ENCODE measurements at regions not wholly inside any gene's neighbourhood (a gene's known extent, or its start where the extent isn't known, plus 50 kb on each side); places are given as distances from the start of the nearest gene placed in this dataset.

DNA sequence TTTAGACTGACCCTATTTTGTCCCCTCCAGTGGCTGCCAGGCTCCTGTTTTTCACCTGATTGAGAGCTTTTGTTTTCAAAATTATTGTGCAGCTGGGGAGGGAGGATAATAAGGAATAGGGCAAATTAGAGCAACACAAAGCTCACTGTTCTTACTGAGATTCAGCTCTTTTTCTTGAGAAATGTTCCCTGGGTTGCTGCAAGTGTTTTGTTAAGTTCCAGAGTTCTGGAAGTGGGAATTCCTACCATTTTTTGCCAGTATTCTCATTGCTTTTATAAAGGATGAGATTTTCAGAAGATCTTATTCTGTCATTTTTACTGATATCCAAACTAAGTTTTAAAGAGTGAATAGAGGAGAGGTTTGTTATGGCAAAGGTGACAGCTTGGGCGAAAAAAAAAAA is 417.7 kb downstream of the SIPA1L2 start:
- no peak for DNase-seq
- Histone ChIP-seq H3K79me2 (ENCODE audit: low read length) (no peaks in the 10 kb centered on the region), H3K4me3 (ENCODE audit: low read length) (no peak overlapping the region), H2AFZ (ENCODE audit: low read length) (no peak overlapping the region), H3K27me3 (replicated peaks; ENCODE audit: insufficient read depth, low read length) (no peaks in the 10 kb centered on the region), H3F3A (ENCODE audit: insufficient read depth, low read length) (no peaks in the 10 kb centered on the region), H3K36me3 (replicated peaks; ENCODE audit: insufficient read depth, low read length) (no peaks in the 10 kb centered on the region), H3K27ac (ENCODE audit: low read length) (no peak overlapping the region), H3K9me2 (replicated peaks; ENCODE audit: insufficient read depth, low read length) (no peaks in the 10 kb centered on the region), H3K9me3 (replicated peaks; ENCODE audit: insufficient read depth, low read length) (no peaks in the 10 kb centered on the region), H3K9ac (ENCODE audit: low read length) (no peak overlapping the region), H3K4me1 (ENCODE audit: low read length) (no peaks in the 10 kb centered on the region), H4K20me1 (ENCODE audit: insufficient read depth, low read length) (no peaks in the 10 kb centered on the region), H3K4me2 (ENCODE audit: low read depth, low read length) (no peak overlapping the region)
- TF ChIP-seq EZH2 (optimal IDR thresholded peaks at IDR 0.05; ENCODE audit: low read depth, low read length): no peak
- no peak for TF ChIP-seq EZH2phosphoT487 (IDR thresholded peaks at IDR 0.05; ENCODE audit: low read length)
- TF ChIP-seq, protein P1, sequence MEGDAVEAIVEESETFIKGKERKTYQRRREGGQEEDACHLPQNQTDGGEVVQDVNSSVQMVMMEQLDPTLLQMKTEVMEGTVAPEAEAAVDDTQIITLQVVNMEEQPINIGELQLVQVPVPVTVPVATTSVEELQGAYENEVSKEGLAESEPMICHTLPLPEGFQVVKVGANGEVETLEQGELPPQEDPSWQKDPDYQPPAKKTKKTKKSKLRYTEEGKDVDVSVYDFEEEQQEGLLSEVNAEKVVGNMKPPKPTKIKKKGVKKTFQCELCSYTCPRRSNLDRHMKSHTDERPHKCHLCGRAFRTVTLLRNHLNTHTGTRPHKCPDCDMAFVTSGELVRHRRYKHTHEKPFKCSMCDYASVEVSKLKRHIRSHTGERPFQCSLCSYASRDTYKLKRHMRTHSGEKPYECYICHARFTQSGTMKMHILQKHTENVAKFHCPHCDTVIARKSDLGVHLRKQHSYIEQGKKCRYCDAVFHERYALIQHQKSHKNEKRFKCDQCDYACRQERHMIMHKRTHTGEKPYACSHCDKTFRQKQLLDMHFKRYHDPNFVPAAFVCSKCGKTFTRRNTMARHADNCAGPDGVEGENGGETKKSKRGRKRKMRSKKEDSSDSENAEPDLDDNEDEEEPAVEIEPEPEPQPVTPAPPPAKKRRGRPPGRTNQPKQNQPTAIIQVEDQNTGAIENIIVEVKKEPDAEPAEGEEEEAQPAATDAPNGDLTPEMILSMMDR (IDR thresholded peaks at IDR 0.05; ENCODE audit: low read length): no peak

DNA sequence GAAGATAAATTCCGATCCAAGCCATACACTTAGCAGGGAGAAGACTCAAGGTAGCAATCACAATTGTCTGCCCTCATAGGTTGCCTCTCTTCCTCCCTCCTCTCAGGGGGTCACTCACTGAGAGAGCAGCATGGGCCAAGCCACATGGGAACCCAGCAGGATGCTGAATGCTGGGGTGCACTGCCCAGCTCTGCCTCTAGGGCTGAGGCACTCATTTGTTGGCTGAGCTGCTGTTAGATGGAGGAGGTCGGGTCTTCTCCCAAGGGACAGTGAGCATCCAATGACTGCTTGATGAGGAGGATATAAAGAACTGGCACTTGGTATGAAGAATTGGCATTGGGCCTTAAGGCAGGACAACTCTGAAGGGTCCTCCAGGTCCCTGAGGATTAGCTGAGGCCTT is 418.8 kb downstream of the SIPA1L2 start:
- TF ChIP-seq, protein P1 (IDR thresholded peaks at IDR 0.05; ENCODE audit: low read length): peak; percentile 24
- no peak for TF ChIP-seq EZH2 (optimal IDR thresholded peaks at IDR 0.05; ENCODE audit: low read depth, low read length)
- H3K27me3 ChIP-seq (replicated peaks; ENCODE audit: insufficient read depth, low read length): no peaks in the 10 kb centered on the region
- H3K4me2 ChIP-seq (ENCODE audit: low read depth, low read length): no peak overlapping the region
- H3K36me3 ChIP-seq (replicated peaks; ENCODE audit: insufficient read depth, low read length): no peaks in the 10 kb centered on the region
- H3K4me3 ChIP-seq (ENCODE audit: low read length): no peak overlapping the region
- H4K20me1 ChIP-seq (ENCODE audit: insufficient read depth, low read length): no peaks in the 10 kb centered on the region
- H3K79me2 ChIP-seq (ENCODE audit: low read length): no peaks in the 10 kb centered on the region
- no peaks in the 10 kb centered on the region for H3K9me3 ChIP-seq (replicated peaks; ENCODE audit: insufficient read depth, low read length)
- H3K9ac ChIP-seq (ENCODE audit: low read length): no peak overlapping the region
- H3K27ac ChIP-seq (ENCODE audit: low read length): no peak overlapping the region
- H3K9me2 ChIP-seq (replicated peaks; ENCODE audit: insufficient read depth, low read length): no peaks in the 10 kb centered on the region
- no peaks in the 10 kb centered on the region for H3F3A ChIP-seq (ENCODE audit: insufficient read depth, low read length)
- no peaks in the 10 kb centered on the region for H3K4me1 ChIP-seq (ENCODE audit: low read length)
- DNase-seq: no peak
- H2AFZ ChIP-seq (ENCODE audit: low read length): no peak overlapping the region

DNA sequence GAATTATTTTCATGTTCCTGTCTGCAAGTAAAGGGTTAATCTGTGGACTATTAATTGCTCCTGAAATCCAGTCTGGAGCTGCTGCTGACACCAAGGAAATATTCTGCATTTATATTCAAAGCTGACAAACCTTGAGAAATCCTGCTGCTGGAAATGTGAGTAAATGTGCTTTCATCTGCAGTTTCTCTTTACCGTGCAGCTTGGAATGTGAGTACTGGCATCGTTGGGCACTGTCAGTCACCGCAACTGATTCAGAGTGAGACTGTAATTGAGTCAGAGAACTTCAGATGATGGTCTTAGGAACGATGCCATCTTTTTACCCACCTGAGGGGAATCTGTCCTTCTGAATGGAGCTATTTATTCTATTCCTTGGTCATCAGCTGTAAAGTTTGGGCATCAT is 420.6 kb downstream of the SIPA1L2 start:
- H3K27me3 ChIP-seq (replicated peaks; ENCODE audit: insufficient read depth, low read length): no peaks in the 10 kb centered on the region
- H2AFZ ChIP-seq (ENCODE audit: low read length): no peak overlapping the region
- TF ChIP-seq, protein P1 (IDR thresholded peaks at IDR 0.05; ENCODE audit: low read length): no peak
- no peak for TF ChIP-seq EZH2phosphoT487 (IDR thresholded peaks at IDR 0.05; ENCODE audit: low read length)
- TF ChIP-seq EZH2 (optimal IDR thresholded peaks at IDR 0.05; ENCODE audit: low read depth, low read length): no peak
- DNase-seq: no peak
- no peaks in the 10 kb centered on the region for H3K4me1 ChIP-seq (ENCODE audit: low read length)
- no peaks in the 10 kb centered on the region for H3K79me2 ChIP-seq (ENCODE audit: low read length)
- H3K4me2 ChIP-seq (ENCODE audit: low read depth, low read length): no peak overlapping the region
- H3K9me3 ChIP-seq (replicated peaks; ENCODE audit: insufficient read depth, low read length): no peaks in the 10 kb centered on the region
- H3K4me3 ChIP-seq (ENCODE audit: low read length): no peak overlapping the region
- H3K36me3 ChIP-seq (replicated peaks; ENCODE audit: insufficient read depth, low read length): no peaks in the 10 kb centered on the region
- H3K9ac ChIP-seq (ENCODE audit: low read length): no peak overlapping the region
- H4K20me1 ChIP-seq (ENCODE audit: insufficient read depth, low read length): no peaks in the 10 kb centered on the region
- no peaks in the 10 kb centered on the region for H3F3A ChIP-seq (ENCODE audit: insufficient read depth, low read length)
- H3K27ac ChIP-seq (ENCODE audit: low read length): no peak overlapping the region
- no peaks in the 10 kb centered on the region for H3K9me2 ChIP-seq (replicated peaks; ENCODE audit: insufficient read depth, low read length)
